Caki2 (cell line): ENCODE measurements at regions not wholly inside any gene's neighbourhood (a gene's known extent, or its start where the extent isn't known, plus 50 kb on each side); places are given as distances from the start of the nearest gene placed in this dataset.
"Not testable (repeated sequence)": the region's sequence is repeated elsewhere in the genome, so short reads cannot be mapped to it uniquely, and the experiment has no call there.

ENCODE experiments used
- DNase-seq: peaks from one replicate; pipeline ENCODE4 v3.0.0-alpha.2; 2015; ENCODE audit warnings: low read depth
- in situ Hi-C: cut with HindIII; loops from 2 replicates; pipeline ENCODE4 v1.10.0; 2016; ENCODE audit warnings: low sequenced_read_pairs, low pct_unique_long_range_greater_than_20kb, mixed read lengths

GRCh38 chr13:65722506-65722905 lies 1507.6 kb downstream of the PCDH9 start:
- in situ Hi-C loops = no loop called here
- no peak for DNase-seq

DNA sequence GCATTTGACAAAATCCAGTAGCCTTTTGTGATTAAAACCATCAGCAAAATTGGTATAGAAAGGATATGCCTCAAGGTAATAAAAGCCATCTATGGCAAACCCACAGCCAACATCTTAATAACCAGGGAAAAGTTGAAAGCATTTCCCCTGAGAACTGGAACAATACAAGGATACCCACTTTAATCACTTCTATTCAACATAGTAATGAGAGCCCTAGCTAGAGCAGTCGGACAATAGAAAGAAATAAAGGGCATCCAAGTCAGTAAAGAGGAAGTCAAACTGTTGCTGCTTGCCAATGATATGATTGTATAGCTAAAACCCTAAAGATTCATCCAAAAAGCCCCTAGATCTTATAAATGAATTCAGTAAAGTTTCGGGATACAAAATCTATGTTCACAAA lies 1510.3 kb downstream of the PCDH9 start:
- DNase-seq = no peak
- in situ Hi-C loops = no loop called here

- in situ Hi-C loops = no loop called here
- no peak for DNase-seq
Observed at GRCh38 chr13:65710514-65710913, 1519.6 kb downstream of the PCDH9 start.

DNA sequence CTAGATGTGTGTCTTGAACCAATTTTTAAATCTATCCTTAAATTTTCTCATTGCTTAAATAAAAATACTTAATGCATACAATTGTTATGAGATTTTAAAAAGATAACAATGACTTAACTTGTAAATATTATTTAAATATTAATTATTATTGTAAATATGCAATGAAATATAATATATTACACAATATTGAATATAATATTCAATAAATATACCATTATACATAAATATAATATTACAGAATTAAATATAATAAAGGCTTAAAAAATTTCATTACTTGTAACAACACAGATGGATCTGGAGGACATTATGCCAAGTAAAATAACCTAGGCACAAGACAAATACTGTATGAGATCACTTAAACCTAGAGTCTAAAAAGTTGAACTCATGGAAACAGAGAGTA lies 1532.3 kb downstream of the PCDH9 start:
- in situ Hi-C loops = no loop called here
- no peak for DNase-seq

GRCh38 chr13:65679240-65679639 lies 1550.9 kb downstream of the PCDH9 start:
- no peak for DNase-seq
- in situ Hi-C loops = no loop called here

DNA sequence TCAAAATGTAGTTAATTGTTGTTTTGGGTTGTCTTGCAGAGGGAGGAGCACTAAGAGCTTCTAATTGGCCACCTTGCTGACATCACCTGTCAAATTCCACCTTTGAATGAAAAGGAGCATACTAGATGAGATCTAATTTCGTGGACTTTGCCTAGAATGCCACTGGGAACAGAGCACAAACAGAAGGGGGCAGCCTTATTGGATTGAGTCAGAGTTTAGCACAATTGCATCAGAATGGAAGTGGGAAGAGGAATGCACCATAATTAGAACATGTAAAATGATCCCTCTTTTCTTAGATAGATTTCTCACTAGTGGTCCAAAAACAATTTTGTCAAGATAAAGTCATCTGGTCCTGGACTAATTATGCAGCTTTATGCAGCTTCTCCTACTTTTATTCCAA lies 1552.2 kb downstream of the PCDH9 start:
- no peak for DNase-seq
- in situ Hi-C loops = no loop called here

DNA sequence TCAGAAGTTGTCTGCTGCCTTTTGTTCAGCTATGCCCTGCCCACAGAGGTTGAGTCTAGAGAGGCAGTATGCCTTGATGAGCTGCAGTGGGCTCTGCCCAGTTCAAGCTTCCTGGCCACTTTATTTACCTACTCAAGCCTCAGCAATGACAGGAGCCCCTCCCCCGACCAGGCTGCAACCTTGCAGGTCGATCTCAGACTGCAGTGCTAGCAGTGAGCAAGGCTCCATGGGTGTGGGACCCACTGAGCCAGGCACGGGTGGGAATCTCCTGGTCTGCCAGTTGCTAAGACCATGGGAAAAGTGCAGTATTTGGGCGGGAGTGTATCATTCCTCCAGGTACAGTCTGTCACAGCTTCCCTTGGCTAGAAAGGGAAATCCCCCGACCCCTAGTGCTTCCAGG lies 1554.8 kb downstream of the PCDH9 start:
- in situ Hi-C loops, DNase-seq: not testable (repeated sequence)

- in situ Hi-C loops = no loop called here
- no peak for DNase-seq
Observed at GRCh38 chr13:65670014-65670625, 1560.0 kb downstream of the PCDH9 start.

- in situ Hi-C loops = no loop called here
Observed at GRCh38 chr13:65660731-65661130, 1569.4 kb downstream of the PCDH9 start.

GRCh38 chr13:65656740-65657329 lies 1573.3 kb downstream of the PCDH9 start:
- in situ Hi-C loops = no loop called here
- no peak for DNase-seq

More at GRCh38 chr13:65660731-65661130, 1569.4 kb downstream of the PCDH9 start:
- DNase-seq = no peak

- in situ Hi-C loops = no loop called here
- DNase-seq = no peak
Observed at GRCh38 chr13:65653613-65654012, 1576.5 kb downstream of the PCDH9 start.

DNA sequence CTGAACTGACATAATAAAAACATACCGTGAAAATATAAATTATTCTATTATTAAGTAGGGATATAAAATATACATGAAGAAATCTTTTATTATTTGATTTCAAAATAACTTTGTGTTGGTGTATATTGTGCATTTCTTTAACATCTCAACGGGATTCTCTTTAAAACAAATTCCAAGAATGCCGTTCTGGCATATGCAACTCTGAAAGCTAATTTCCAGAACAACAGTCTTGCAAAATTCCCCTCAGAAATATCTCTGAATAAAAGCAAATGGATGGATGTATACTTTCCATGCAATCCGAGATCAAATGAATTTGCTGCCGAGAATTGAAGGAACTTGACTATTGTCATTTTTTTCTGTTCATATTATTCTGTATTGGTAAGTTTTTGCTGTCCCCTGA lies 1579.8 kb downstream of the PCDH9 start:
- DNase-seq = no peak
- in situ Hi-C loops = no loop called here

GRCh38 chr13:65642996-65643395 lies 1587.1 kb downstream of the PCDH9 start:
- in situ Hi-C loops = no loop called here
- DNase-seq = no peak

GRCh38 chr13:65642301-65642700 lies 1587.8 kb downstream of the PCDH9 start:
- in situ Hi-C loops = no loop called here
- DNase-seq = no peak

DNA sequence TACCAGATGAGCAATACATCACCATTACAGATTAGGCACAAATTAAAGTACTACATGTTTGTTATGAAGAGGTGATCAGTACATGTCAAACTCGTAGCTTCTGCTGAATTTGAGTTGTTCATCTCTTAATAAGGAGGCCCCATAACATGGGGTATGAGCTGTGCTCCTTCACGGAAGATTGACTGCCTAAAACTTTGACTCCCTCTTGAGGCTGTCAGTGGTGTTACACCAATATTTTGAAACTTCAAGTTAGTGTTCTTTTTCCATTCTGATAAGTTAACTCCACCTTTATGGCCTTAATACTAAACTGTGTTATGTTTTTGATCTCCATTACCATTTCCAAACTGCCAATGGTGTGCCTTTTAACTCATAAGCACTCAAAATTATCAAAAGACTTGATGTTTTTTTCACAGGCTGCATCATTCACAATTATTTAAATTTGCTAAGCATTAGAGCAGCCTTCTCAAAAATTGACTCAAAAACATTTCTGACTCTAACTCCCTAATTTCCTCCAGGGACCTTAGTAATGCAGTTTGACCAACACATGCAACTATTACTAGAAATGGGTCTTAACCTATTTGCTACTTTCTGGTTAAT lies 1591.5 kb downstream of the PCDH9 start:
- in situ Hi-C loops = no loop called here
- peak; percentile 13 for DNase-seq

- in situ Hi-C loops = no loop called here
- no peak for DNase-seq
Observed at GRCh38 chr13:65633806-65634205, 1596.3 kb downstream of the PCDH9 start.

- DNase-seq = no peak
- in situ Hi-C loops = no loop called here
Observed at GRCh38 chr13:65631078-65631477, 1599.1 kb downstream of the PCDH9 start.

DNA sequence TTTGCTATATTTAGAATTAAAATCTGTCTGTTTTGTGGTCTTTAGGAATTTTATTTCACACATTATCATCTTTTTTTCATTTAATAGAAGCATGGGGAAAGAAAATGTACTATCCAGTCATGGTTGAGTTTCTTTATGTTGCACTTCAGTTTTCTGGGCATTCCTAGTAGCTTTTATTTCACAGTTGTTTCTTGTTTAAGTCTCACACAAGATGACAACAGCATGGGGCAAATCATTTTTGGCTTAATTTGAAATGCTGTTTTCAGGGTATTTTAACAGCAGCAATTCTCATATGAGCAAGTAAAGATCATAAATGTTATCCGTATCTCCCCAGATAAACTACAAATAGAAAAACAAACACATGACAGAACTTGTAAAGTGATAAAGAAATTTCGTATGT lies 1600.2 kb downstream of the PCDH9 start:
- in situ Hi-C loops = no loop called here
- DNase-seq = no peak

GRCh38 chr13:65623148-65623547 lies 1607.0 kb downstream of the PCDH9 start:
- in situ Hi-C loops = no loop called here
- DNase-seq = no peak

- DNase-seq = no peak
- in situ Hi-C loops = no loop called here
Observed at GRCh38 chr13:65615506-65615905, 1614.6 kb downstream of the PCDH9 start.
